Peyer's patch (tissue), 4 donors: ENCODE measurements at regions not wholly inside any gene's neighbourhood (a gene's known extent, or its start where the extent isn't known, plus 50 kb on each side); places are given as distances from the start of the nearest gene placed in this dataset.

ENCODE experiments used
- DNase-seq, 3 donors: peaks; one replicate each; pipeline ENCODE4 v3.0.0-alpha.2; 2017 to 2019
- H3K27ac ChIP-seq, 4 donors: fragments of 200-600 bp; sonication (generic); one replicate each; pipeline ENCODE4 v1.5.1; 2016 to 2019
- H3K27me3 ChIP-seq, 2 donors: fragments of 200-600 bp; sonication (generic); one replicate each; pipeline ENCODE4 v1.5.1; 2019
- H3K36me3 ChIP-seq, 3 donors: fragments of 200-600 bp; sonication (generic); one replicate each; pipeline ENCODE4 v1.5.1; 2016 to 2019
- H3K4me1 ChIP-seq, 4 donors: fragments of 200-600 bp; sonication (generic); one replicate each; pipeline ENCODE4 v1.5.1; 2016 to 2019
- H3K4me3 ChIP-seq, 4 donors: fragments of 200-600 bp; sonication (generic); 1 replicate in 3 of 4; 2 replicates in 1 of 4; pipeline ENCODE4 v1.5.1; 2016 to 2019; ENCODE audit warnings: mild to moderate bottlenecking in 1 of 4
- H3K9me3 ChIP-seq, 4 donors: fragments of 200-600 bp; sonication (generic); one replicate each; pipeline ENCODE4 v1.5.1; 2016 to 2019; ENCODE audit warnings: mild to moderate bottlenecking in 1 of 4
- CTCF ChIP-seq, 6 experiments: fragments of 450-650 bp in 4 of 6; fragments of 200-600 bp in 2 of 6; sonication (generic) in 1 of 6; IDR thresholded peaks; one replicate each; pipeline ENCODE4 v1.5.1; 2017 to 2019; ENCODE audit warnings: antibody characterized with exemption in 6 of 6, mild to moderate bottlenecking in 3 of 6, moderate library complexity in 1 of 6
- POLR2A ChIP-seq, 2 donors: fragments of 450-650 bp; IDR thresholded peaks; one replicate each; pipeline ENCODE4 v1.5.1; 2017; ENCODE audit warnings: antibody characterized with exemption in 2 of 2, mild to moderate bottlenecking in 2 of 2, moderate library complexity in 2 of 2

- no peaks in the 10 kb centered on the region for H3K9me3 ChIP-seq
- H3K27me3 ChIP-seq = no peaks in the 10 kb centered on the region
- H3K4me3 ChIP-seq = no peak overlapping the region
- H3K36me3 ChIP-seq = no peaks in the 10 kb centered on the region
- H3K27ac ChIP-seq = no peak overlapping the region
- no peaks in the 10 kb centered on the region for H3K4me1 ChIP-seq
- TF ChIP-seq POLR2A (IDR thresholded peaks at IDR 0.05) (no peak), CTCF (IDR thresholded peaks at IDR 0.05) (no peak)
- no peak for DNase-seq
Observed at GRCh38 chr17:69810326-69810965, 264.6 kb upstream of the KCNJ16 start.

- Histone ChIP-seq H3K4me1 (no peaks in the 10 kb centered on the region), H3K27ac (no peak overlapping the region), H3K9me3 (no peaks in the 10 kb centered on the region), H3K27me3 (no peaks in the 10 kb centered on the region), H3K4me3 (no peak overlapping the region), H3K36me3 (no peaks in the 10 kb centered on the region)
- no peak for TF ChIP-seq POLR2A (IDR thresholded peaks at IDR 0.05)
- TF ChIP-seq CTCF (IDR thresholded peaks at IDR 0.05) = no peak
- DNase-seq = no peak
Observed at GRCh38 chr17:69812240-69812837, 262.7 kb upstream of the KCNJ16 start.

GRCh38 chr17:69814031-69814430, 261.0 kb upstream of the KCNJ16 start:
- H3K27ac ChIP-seq = no peak overlapping the region
- H3K27me3 ChIP-seq = no peaks in the 10 kb centered on the region
- no peak for DNase-seq
- no peaks in the 10 kb centered on the region for H3K36me3 ChIP-seq
- TF ChIP-seq CTCF (IDR thresholded peaks at IDR 0.05) (no peak), POLR2A (IDR thresholded peaks at IDR 0.05) (no peak)
- H3K4me3 ChIP-seq = no peak overlapping the region
- H3K4me1 ChIP-seq = no peaks in the 10 kb centered on the region
- H3K9me3 ChIP-seq = no peaks in the 10 kb centered on the region

- TF ChIP-seq CTCF (IDR thresholded peaks at IDR 0.05) = no peak
- H3K4me1 ChIP-seq = no peaks in the 10 kb centered on the region
- DNase-seq = no peak
- H3K27me3 ChIP-seq = no peaks in the 10 kb centered on the region
- H3K36me3 ChIP-seq = no peaks in the 10 kb centered on the region
- H3K9me3 ChIP-seq = no peaks in the 10 kb centered on the region
- H3K27ac ChIP-seq = no peak overlapping the region
- H3K4me3 ChIP-seq = no peak overlapping the region
Observed at GRCh38 chr17:69815406-69815805, 259.6 kb upstream of the KCNJ16 start.

- Histone ChIP-seq H3K27ac (no peak overlapping the region), H3K9me3 (no peaks in the 10 kb centered on the region), H3K4me3 (no peak overlapping the region), H3K27me3 (no peaks in the 10 kb centered on the region), H3K4me1 (no peaks in the 10 kb centered on the region), H3K36me3 (no peaks in the 10 kb centered on the region)
- TF ChIP-seq POLR2A (IDR thresholded peaks at IDR 0.05) (no peak), CTCF (IDR thresholded peaks at IDR 0.05) (no peak)
- no peak for DNase-seq
Observed at GRCh38 chr17:69818467-69818866, 256.6 kb upstream of the KCNJ16 start.
